Large intestine (tissue), 3 donors: ENCODE measurements at regions not wholly inside any gene's neighbourhood (a gene's known extent, or its start where the extent isn't known, plus 50 kb on each side); places are given as distances from the start of the nearest gene placed in this dataset.

Experiments
- DNase-seq, 2 donors: peaks; one replicate each; pipeline versions ENCODE4 v3.0.0 to v3.0.0-alpha.2; 2013
- H3K27ac ChIP-seq: one replicate; pipeline ENCODE4 v1.5.1; 2013; ENCODE audit warnings: low read length
- H3K27me3 ChIP-seq: 2 replicates; pipeline ENCODE4 v1.6.1; 2013; ENCODE audit warnings: low read length; ENCODE audit not compliant: control insufficient read depth, insufficient read depth
- H3K36me3 ChIP-seq: 2 replicates; pipeline ENCODE4 v1.6.1; 2013; ENCODE audit warnings: low read length; ENCODE audit not compliant: control insufficient read depth, insufficient read depth
- H3K4me1 ChIP-seq: one replicate; pipeline ENCODE4 v1.6.1; 2013; ENCODE audit warnings: low read length; ENCODE audit not compliant: control insufficient read depth, insufficient read depth
- H3K4me3 ChIP-seq: one replicate; pipeline ENCODE4 v1.5.1; 2013; ENCODE audit warnings: low read length
- H3K9me3 ChIP-seq: one replicate; pipeline ENCODE4 v1.6.1; 2013; ENCODE audit warnings: mild to moderate bottlenecking, low read depth, low read length, moderate library complexity; ENCODE audit not compliant: control insufficient read depth
- WGBS: methylation state at CpG from one replicate; pipeline ENCODE4 v1.1.5; 2013; ENCODE audit warnings: low lambda C conversion rate; ENCODE audit not compliant: insufficient coverage; 5-methylcytosine and 5-hydroxymethylcytosine counted together

- H3K36me3 ChIP-seq = no peaks in the 10 kb centered on the region
- WGBS = no CpG with 5 or more reads among the region's 2 CpGs
- H3K27ac ChIP-seq = no peak overlapping the region
- H3K27me3 ChIP-seq = no peaks in the 10 kb centered on the region
- no peak overlapping the region for H3K4me3 ChIP-seq
- H3K9me3 ChIP-seq = no peaks in the 10 kb centered on the region
- no peak for DNase-seq
- H3K4me1 ChIP-seq = peaks cover 2% of the 10 kb centered on the region
Observed at GRCh38 chr10:109200646-109201045, 722.7 kb downstream of the XPNPEP1 start.

GRCh38 chr10:109191823-109192222, 731.5 kb downstream of the XPNPEP1 start:
- no peak for DNase-seq
- no peaks in the 10 kb centered on the region for H3K4me1 ChIP-seq
- no peaks in the 10 kb centered on the region for H3K27me3 ChIP-seq
- H3K4me3 ChIP-seq = no peak overlapping the region
- no peaks in the 10 kb centered on the region for H3K36me3 ChIP-seq
- 33% methylated on average over 1 of the region's 2 CpGs for WGBS
- peaks cover 7% of the 10 kb centered on the region for H3K9me3 ChIP-seq
- no peak overlapping the region for H3K27ac ChIP-seq

GRCh38 chr10:109191341-109191740, 732.0 kb downstream of the XPNPEP1 start:
- 91% methylated on average over 4 of the region's 5 CpGs for WGBS
- no peaks in the 10 kb centered on the region for H3K36me3 ChIP-seq
- no peaks in the 10 kb centered on the region for H3K4me1 ChIP-seq
- no peak for DNase-seq
- no peaks in the 10 kb centered on the region for H3K27me3 ChIP-seq
- no peak overlapping the region for H3K4me3 ChIP-seq
- H3K27ac ChIP-seq = no peak overlapping the region
- peaks cover 7% of the 10 kb centered on the region for H3K9me3 ChIP-seq

GRCh38 chr10:109187677-109188076, 735.6 kb downstream of the XPNPEP1 start:
- DNase-seq = no peak
- no peak overlapping the region for H3K27ac ChIP-seq
- H3K4me3 ChIP-seq = no peak overlapping the region
- WGBS = no CpG with 5 or more reads among the region's 2 CpGs
- no peaks in the 10 kb centered on the region for H3K4me1 ChIP-seq
- H3K9me3 ChIP-seq = peaks cover 14% of the 10 kb centered on the region
- no peaks in the 10 kb centered on the region for H3K36me3 ChIP-seq
- H3K27me3 ChIP-seq = no peaks in the 10 kb centered on the region

GRCh38 chr10:109183366-109183765, 739.9 kb downstream of the XPNPEP1 start:
- H3K36me3 ChIP-seq = no peaks in the 10 kb centered on the region
- no peak for DNase-seq

GRCh38 chr10:109178591-109178990, 744.7 kb downstream of the XPNPEP1 start:
- Histone ChIP-seq H3K9me3 (no peaks in the 10 kb centered on the region), H3K4me3 (no peak overlapping the region), H3K27me3 (no peaks in the 10 kb centered on the region), H3K36me3 (no peaks in the 10 kb centered on the region), H3K27ac (no peak overlapping the region), H3K4me1 (no peaks in the 10 kb centered on the region)
- DNase-seq = no peak
- WGBS = no CpG with 5 or more reads among the region's 1 CpG

More at GRCh38 chr10:109183366-109183765, 739.9 kb downstream of the XPNPEP1 start:
- H3K9me3 ChIP-seq = peaks cover 13% of the 10 kb centered on the region
- no peak overlapping the region for H3K27ac ChIP-seq
- no peaks in the 10 kb centered on the region for H3K27me3 ChIP-seq
- H3K4me1 ChIP-seq = no peaks in the 10 kb centered on the region
- no peak overlapping the region for H3K4me3 ChIP-seq

- H3K36me3 ChIP-seq = no peaks in the 10 kb centered on the region
- no peaks in the 10 kb centered on the region for H3K27me3 ChIP-seq
- no peaks in the 10 kb centered on the region for H3K4me1 ChIP-seq
- H3K4me3 ChIP-seq = no peak overlapping the region
- no peak for DNase-seq
- no peaks in the 10 kb centered on the region for H3K9me3 ChIP-seq
- H3K27ac ChIP-seq = no peak overlapping the region
- 100% methylated on average over 2 of the region's 2 CpGs for WGBS
Observed at GRCh38 chr10:109174526-109174925, 748.8 kb downstream of the XPNPEP1 start.

GRCh38 chr10:109173937-109174336, 749.4 kb downstream of the XPNPEP1 start:
- H3K36me3 ChIP-seq = no peaks in the 10 kb centered on the region
- WGBS = no CpG with 5 or more reads among the region's 2 CpGs

GRCh38 chr10:109173121-109173520, 750.2 kb downstream of the XPNPEP1 start:
- no peak for DNase-seq
- H3K4me1 ChIP-seq = no peaks in the 10 kb centered on the region
- no peak overlapping the region for H3K27ac ChIP-seq
- H3K9me3 ChIP-seq = no peaks in the 10 kb centered on the region
- H3K4me3 ChIP-seq = no peak overlapping the region
- no peaks in the 10 kb centered on the region for H3K36me3 ChIP-seq
- H3K27me3 ChIP-seq = no peaks in the 10 kb centered on the region
- WGBS = no CpG with 5 or more reads among the region's 2 CpGs

More at GRCh38 chr10:109173937-109174336, 749.4 kb downstream of the XPNPEP1 start:
- no peaks in the 10 kb centered on the region for H3K4me1 ChIP-seq
- no peak for DNase-seq
- H3K27ac ChIP-seq = no peak overlapping the region
- no peaks in the 10 kb centered on the region for H3K27me3 ChIP-seq
- H3K4me3 ChIP-seq = no peak overlapping the region
- no peaks in the 10 kb centered on the region for H3K9me3 ChIP-seq

GRCh38 chr10:109166935-109167334, 756.4 kb downstream of the XPNPEP1 start:
- H3K4me3 ChIP-seq = no peak overlapping the region
- H3K9me3 ChIP-seq = no peaks in the 10 kb centered on the region
- no peaks in the 10 kb centered on the region for H3K27me3 ChIP-seq
- no peaks in the 10 kb centered on the region for H3K36me3 ChIP-seq
- H3K27ac ChIP-seq = no peak overlapping the region
- H3K4me1 ChIP-seq = no peaks in the 10 kb centered on the region
- no peak for DNase-seq

- no peak overlapping the region for H3K4me3 ChIP-seq
- H3K27me3 ChIP-seq = no peaks in the 10 kb centered on the region
- DNase-seq = no peak
- H3K27ac ChIP-seq = no peak overlapping the region
- no peaks in the 10 kb centered on the region for H3K4me1 ChIP-seq
- no peaks in the 10 kb centered on the region for H3K9me3 ChIP-seq
- no peaks in the 10 kb centered on the region for H3K36me3 ChIP-seq
- no CpG with 5 or more reads among the region's 4 CpGs for WGBS
Observed at GRCh38 chr10:109159351-109159750, 764.0 kb downstream of the XPNPEP1 start.
